Mesenchymal stem cell (in vitro differentiated cells and primary cell): ENCODE measurements at regions not wholly inside any gene's neighbourhood (a gene's known extent, or its start where the extent isn't known, plus 50 kb on each side); places are given as distances from the start of the nearest gene placed in this dataset.
"Not testable (repeated sequence)": the region's sequence is repeated elsewhere in the genome, so short reads cannot be mapped to it uniquely, and the experiment has no call there.

ENCODE experiments used
- DNase-seq: peaks from one replicate; pipeline ENCODE4 v3.0.0-alpha.2; 2013
- H2AFZ ChIP-seq: one replicate; pipeline ENCODE4 v1.6.1; 2013; ENCODE audit warnings: low read depth, mild to moderate bottlenecking, control low read depth, inconsistent platforms, low read length, moderate library complexity
- H2AK5ac ChIP-seq: 2 replicates; pipeline ENCODE4 v1.6.1; 2013; ENCODE audit warnings: low read length, moderate library complexity, mild to moderate bottlenecking, inconsistent platforms; ENCODE audit not compliant: severe bottlenecking
- H2BK120ac ChIP-seq: one replicate; pipeline ENCODE4 v1.6.1; 2013; ENCODE audit warnings: low read depth, mild to moderate bottlenecking, inconsistent platforms, low read length, moderate library complexity
- H2BK12ac ChIP-seq, 2 experiments: one replicate each; pipeline ENCODE4 v1.6.1; 2013; ENCODE audit warnings: inconsistent platforms in 2 of 2, low read length in 2 of 2, mild to moderate bottlenecking in 2 of 2, moderate library complexity in 2 of 2, control low read depth in 1 of 2
- H2BK15ac ChIP-seq: one replicate; pipeline ENCODE4 v1.6.1; 2013; ENCODE audit warnings: mild to moderate bottlenecking, low read depth, inconsistent platforms; ENCODE audit not compliant: poor library complexity, severe bottlenecking
- H2BK5ac ChIP-seq: 2 replicates; pipeline ENCODE4 v1.6.1; 2013; ENCODE audit warnings: low read depth, mild to moderate bottlenecking, low read length, control low read depth, inconsistent platforms; ENCODE audit not compliant: poor library complexity, severe bottlenecking
- H3K14ac ChIP-seq, 2 experiments: one replicate each; pipeline ENCODE4 v1.6.1; 2013; ENCODE audit warnings: inconsistent platforms in 2 of 2, low read length in 2 of 2, control low read depth in 1 of 2, mild to moderate bottlenecking in 1 of 2, moderate library complexity in 1 of 2
- H3K18ac ChIP-seq, 2 experiments: one replicate each; pipeline ENCODE4 v1.6.1; 2013; ENCODE audit warnings: inconsistent platforms in 2 of 2, low read length in 2 of 2, control low read depth in 1 of 2, low read depth in 1 of 2, mild to moderate bottlenecking in 1 of 2
- H3K23ac ChIP-seq, 2 experiments: one replicate each; pipeline ENCODE4 v1.6.1; 2013; ENCODE audit warnings: inconsistent platforms in 2 of 2, low read length in 2 of 2, mild to moderate bottlenecking in 2 of 2, moderate library complexity in 2 of 2, control low read depth in 1 of 2
- H3K27ac ChIP-seq: 2 replicates; pipeline ENCODE4 v1.5.1; 2013; ENCODE audit warnings: mild to moderate bottlenecking, moderate library complexity, low read length, control low read depth, inconsistent platforms; ENCODE audit not compliant: poor library complexity, severe bottlenecking
- H3K27me3 ChIP-seq, 2 experiments: 2 replicates each; pipeline versions ENCODE4 v1.6.1 to v1.7.0; 2013; ENCODE audit warnings: low read length in 2 of 2, mild to moderate bottlenecking in 2 of 2, moderate library complexity in 2 of 2, control low read depth in 1 of 2, inconsistent platforms in 1 of 2; ENCODE audit not compliant: control insufficient read depth in 1 of 2, insufficient read depth in 1 of 2
- H3K36me3 ChIP-seq, 2 experiments: 2 replicates each; pipeline versions ENCODE4 v1.6.1 to v1.7.0; 2013; ENCODE audit warnings: low read length in 2 of 2, control low read depth in 1 of 2, inconsistent platforms in 1 of 2, low read depth in 1 of 2, mild to moderate bottlenecking in 1 of 2; ENCODE audit not compliant: insufficient read depth in 2 of 2, control insufficient read depth in 1 of 2
- H3K4ac ChIP-seq, 2 experiments: one replicate each; pipeline ENCODE4 v1.6.1; 2013; ENCODE audit warnings: inconsistent platforms in 2 of 2, low read length in 2 of 2, mild to moderate bottlenecking in 2 of 2, moderate library complexity in 2 of 2, control low read depth in 1 of 2, low read depth in 1 of 2
- H3K4me1 ChIP-seq: 2 replicates; pipeline ENCODE4 v1.6.1; 2013; ENCODE audit warnings: low read depth, low read length, control low read depth; ENCODE audit not compliant: control insufficient read depth, insufficient read depth
- H3K4me2 ChIP-seq: 2 replicates; pipeline ENCODE4 v1.6.1; 2013; ENCODE audit warnings: low read length, mild to moderate bottlenecking, inconsistent platforms; ENCODE audit not compliant: poor library complexity, severe bottlenecking
- H3K4me3 ChIP-seq, 2 experiments: 2 replicates each; pipeline versions ENCODE4 v1.5.1 to v1.7.0; 2013; ENCODE audit warnings: low read length in 2 of 2, mild to moderate bottlenecking in 2 of 2, control low read depth in 1 of 2, low read depth in 1 of 2; ENCODE audit not compliant: insufficient read depth in 1 of 2
- H3K79me1 ChIP-seq: replicated peaks from 2 replicates; pipeline ENCODE4 v1.6.1; 2013; ENCODE audit warnings: mild to moderate bottlenecking, control low read depth, low read length, inconsistent platforms; ENCODE audit not compliant: poor library complexity, severe bottlenecking
- H3K9ac ChIP-seq: 2 replicates; pipeline ENCODE4 v1.7.0; 2013; ENCODE audit warnings: mild to moderate bottlenecking, low read length, moderate library complexity
- H3K9me3 ChIP-seq: 2 replicates; pipeline ENCODE4 v1.7.0; 2013; ENCODE audit warnings: mild to moderate bottlenecking, low read length; ENCODE audit not compliant: control insufficient read depth
- H4K8ac ChIP-seq: one replicate; pipeline ENCODE4 v1.6.1; 2013; ENCODE audit warnings: inconsistent platforms, mild to moderate bottlenecking, low read length, moderate library complexity
- H4K91ac ChIP-seq: one replicate; pipeline ENCODE4 v1.6.1; 2013; ENCODE audit warnings: mild to moderate bottlenecking, low read length, inconsistent platforms
- WGBS: methylation state at CpG from one replicate; pipeline ENCODE4 v1.1.7; 2013; ENCODE audit warnings: mixed read lengths; 5-methylcytosine and 5-hydroxymethylcytosine counted together

DNA sequence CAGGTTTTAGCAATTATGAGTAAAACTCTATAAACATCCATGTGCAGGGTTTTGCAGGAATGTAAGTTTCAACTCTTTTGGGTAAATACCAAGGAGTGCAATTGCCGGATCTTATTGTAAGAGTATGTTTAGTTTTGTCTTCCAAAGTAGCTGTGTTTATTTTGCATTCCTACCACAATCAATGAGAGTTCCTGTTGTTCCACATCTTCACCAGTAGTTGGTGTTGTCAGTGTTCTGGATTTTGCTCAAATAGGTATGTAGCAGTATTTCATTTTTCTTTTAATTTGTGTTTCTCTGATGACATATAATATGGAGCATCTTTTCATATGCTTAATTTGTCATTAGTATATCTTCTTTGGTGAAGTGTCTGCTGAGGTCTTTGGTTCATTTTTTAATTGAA, 185.1 kb upstream of the GALNT15 start:
- Histone ChIP-seq H2BK5ac (no peak overlapping the region), H3K9ac (no peak overlapping the region), H4K91ac (no peak overlapping the region), H2BK15ac (no peak overlapping the region), H3K79me1 (no peaks in the 10 kb centered on the region), H3K4me2 (no peak overlapping the region), H3K4me1 (no peaks in the 10 kb centered on the region), H4K8ac (no peak overlapping the region), H2AFZ (no peak overlapping the region), H2BK120ac (no peak overlapping the region), H3K36me3 (peaks cover 0 to 24% of the 10 kb centered on the region in 2 experiments), H3K27ac (no peak overlapping the region), H3K14ac (no peak overlapping the region), H2BK12ac (no peak overlapping the region), H2AK5ac (no peak overlapping the region), H3K23ac (no peak overlapping the region), H3K9me3 (peaks cover 9% of the 10 kb centered on the region), H3K27me3 (no peaks in the 10 kb centered on the region), H3K4ac (no peak overlapping the region), H3K4me3 (no peak overlapping the region), H3K18ac (no peak overlapping the region)
- WGBS: 77% methylated on average over 1 of the region's 1 CpG
- peak; percentile 18 for DNase-seq

GRCh38 chr3:15993660-15994059, 180.8 kb upstream of the GALNT15 start:
- not testable (repeated sequence) for H3K9ac ChIP-seq, H3K23ac ChIP-seq, H4K91ac ChIP-seq, H3K27me3 ChIP-seq, H2BK15ac ChIP-seq, H3K9me3 ChIP-seq, H4K8ac ChIP-seq, H3K4me2 ChIP-seq, H2BK12ac ChIP-seq, H3K79me1 ChIP-seq, H3K4me1 ChIP-seq, H2BK120ac ChIP-seq, DNase-seq, H3K14ac ChIP-seq, H3K4me3 ChIP-seq, H3K4ac ChIP-seq, H3K27ac ChIP-seq, H2AK5ac ChIP-seq, H2AFZ ChIP-seq, H2BK5ac ChIP-seq, H3K18ac ChIP-seq
- 98% methylated on average over 4 of the region's 7 CpGs for WGBS
- H3K36me3 ChIP-seq: peaks cover 0 to 16% of the 10 kb centered on the region in 2 experiments

DNA sequence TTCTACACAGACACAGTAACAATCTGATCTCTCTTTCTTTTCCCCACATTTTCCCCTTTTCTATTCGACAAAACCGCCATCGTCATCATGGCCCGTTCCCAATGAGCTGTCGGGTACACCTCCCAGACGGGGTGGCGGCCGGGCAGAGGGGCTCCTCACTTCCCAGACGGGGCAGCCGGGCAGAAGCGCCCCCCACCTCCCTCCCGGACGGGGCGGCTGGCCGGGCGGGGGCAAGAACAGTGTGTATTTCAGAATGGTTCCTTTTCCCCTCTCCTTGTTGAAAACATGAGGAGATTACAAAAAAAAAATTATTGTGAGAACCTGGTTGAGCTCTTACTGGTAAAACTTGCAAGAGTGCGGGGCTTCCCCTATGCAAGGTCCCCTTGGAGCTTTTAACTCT, 178.0 kb upstream of the GALNT15 start:
- not testable (repeated sequence) for H3K27me3 ChIP-seq, H2BK15ac ChIP-seq, H3K4me1 ChIP-seq, H3K9me3 ChIP-seq, H2BK5ac ChIP-seq, H3K27ac ChIP-seq, H2BK12ac ChIP-seq, H3K36me3 ChIP-seq, H3K18ac ChIP-seq, H2AFZ ChIP-seq, H3K4me2 ChIP-seq, H3K23ac ChIP-seq, H3K9ac ChIP-seq, H3K4me3 ChIP-seq, H3K14ac ChIP-seq, H3K79me1 ChIP-seq, H4K8ac ChIP-seq, H2BK120ac ChIP-seq, H3K4ac ChIP-seq, H2AK5ac ChIP-seq, DNase-seq, H4K91ac ChIP-seq
- WGBS: 97% methylated on average over 11 of the region's 17 CpGs

DNA sequence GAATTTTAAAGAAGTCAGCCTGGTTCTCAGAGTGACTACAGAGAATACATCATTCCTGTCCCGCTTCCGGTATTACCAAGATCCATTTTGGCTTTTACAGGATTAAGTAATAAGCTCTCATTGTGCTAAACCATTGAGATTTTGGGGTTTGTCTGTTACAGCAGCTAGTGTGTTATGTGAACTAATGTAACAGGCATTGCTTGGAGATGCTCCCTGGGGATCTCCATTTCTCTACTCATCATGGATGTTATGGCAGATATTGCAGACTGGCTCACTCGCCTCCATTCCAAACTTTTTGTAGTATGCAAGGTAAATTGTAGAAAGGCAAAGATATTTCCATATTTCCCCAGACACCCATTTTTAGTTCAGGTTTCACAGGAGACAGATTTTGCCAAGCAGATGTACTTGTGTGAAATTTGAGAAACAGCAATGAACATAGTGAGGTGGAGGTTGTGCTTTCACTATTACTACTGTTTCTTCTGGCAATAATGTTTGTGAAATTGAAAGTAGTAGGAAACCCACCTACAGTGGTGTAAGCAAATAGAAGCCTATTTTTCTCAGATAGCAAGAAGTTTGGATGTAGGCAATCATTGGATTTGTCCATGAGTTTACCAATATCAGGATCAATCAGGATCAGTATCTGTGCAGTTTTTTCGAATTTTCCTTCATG, 177.1 kb upstream of the GALNT15 start:
- no peak for DNase-seq
- Histone ChIP-seq H2AFZ (no peak overlapping the region), H3K27ac (no peak overlapping the region), H3K4me1 (no peaks in the 10 kb centered on the region), H3K9me3 (no peaks in the 10 kb centered on the region), H3K23ac (no peak overlapping the region), H3K4ac (no peak overlapping the region), H3K36me3 (peaks cover 0 to 5% of the 10 kb centered on the region in 2 experiments), H3K4me3 (no peak overlapping the region), H4K91ac (no peak overlapping the region), H3K79me1 (no peaks in the 10 kb centered on the region), H2BK120ac (no peak overlapping the region), H3K14ac (no peak overlapping the region), H2AK5ac (no peak overlapping the region), H2BK5ac (no peak overlapping the region), H3K27me3 (no peaks in the 10 kb centered on the region), H3K4me2 (no peak overlapping the region), H3K18ac (no peak overlapping the region), H4K8ac (no peak overlapping the region), H3K9ac (no peak overlapping the region), H2BK12ac (no peak overlapping the region), H2BK15ac (no peak overlapping the region)
- 90% methylated on average over 3 of the region's 4 CpGs for WGBS
